Adipocyte (in vitro differentiated cells): ENCODE measurements at regions not wholly inside any gene's neighbourhood (a gene's known extent, or its start where the extent isn't known, plus 50 kb on each side); places are given as distances from the start of the nearest gene placed in this dataset.
"Not testable (repeated sequence)": the region's sequence is repeated elsewhere in the genome, so short reads cannot be mapped to it uniquely, and the experiment has no call there.

Experiments
- DNase-seq: peaks from one replicate; pipeline ENCODE4 v3.0.0-alpha.2; 2015; ENCODE audit warnings: low read depth
- H3K27me3 ChIP-seq: replicated peaks from 2 replicates; pipeline ENCODE4 v1.7.0; 2013; ENCODE audit warnings: mild to moderate bottlenecking, low read length, moderate library complexity; ENCODE audit not compliant: control insufficient read depth, insufficient read depth
- H3K36me3 ChIP-seq: 2 replicates; pipeline ENCODE4 v1.7.0; 2013; ENCODE audit warnings: low read length, mild to moderate bottlenecking, moderate library complexity; ENCODE audit not compliant: control insufficient read depth, insufficient read depth, severe bottlenecking
- H3K4me1 ChIP-seq: 2 replicates; pipeline ENCODE4 v1.7.0; 2013; ENCODE audit warnings: mild to moderate bottlenecking, low read length, moderate library complexity; ENCODE audit not compliant: control insufficient read depth, insufficient read depth
- H3K4me3 ChIP-seq: 2 replicates; pipeline ENCODE4 v1.7.0; 2013; ENCODE audit warnings: mild to moderate bottlenecking, low read length, moderate library complexity
- H3K9ac ChIP-seq: 2 replicates; pipeline ENCODE4 v1.7.0; 2013; ENCODE audit warnings: mild to moderate bottlenecking, low read length, moderate library complexity
- H3K9me3 ChIP-seq: 2 replicates; pipeline ENCODE4 v1.7.0; 2013; ENCODE audit warnings: mild to moderate bottlenecking, low read length, moderate library complexity; ENCODE audit not compliant: control insufficient read depth

DNA sequence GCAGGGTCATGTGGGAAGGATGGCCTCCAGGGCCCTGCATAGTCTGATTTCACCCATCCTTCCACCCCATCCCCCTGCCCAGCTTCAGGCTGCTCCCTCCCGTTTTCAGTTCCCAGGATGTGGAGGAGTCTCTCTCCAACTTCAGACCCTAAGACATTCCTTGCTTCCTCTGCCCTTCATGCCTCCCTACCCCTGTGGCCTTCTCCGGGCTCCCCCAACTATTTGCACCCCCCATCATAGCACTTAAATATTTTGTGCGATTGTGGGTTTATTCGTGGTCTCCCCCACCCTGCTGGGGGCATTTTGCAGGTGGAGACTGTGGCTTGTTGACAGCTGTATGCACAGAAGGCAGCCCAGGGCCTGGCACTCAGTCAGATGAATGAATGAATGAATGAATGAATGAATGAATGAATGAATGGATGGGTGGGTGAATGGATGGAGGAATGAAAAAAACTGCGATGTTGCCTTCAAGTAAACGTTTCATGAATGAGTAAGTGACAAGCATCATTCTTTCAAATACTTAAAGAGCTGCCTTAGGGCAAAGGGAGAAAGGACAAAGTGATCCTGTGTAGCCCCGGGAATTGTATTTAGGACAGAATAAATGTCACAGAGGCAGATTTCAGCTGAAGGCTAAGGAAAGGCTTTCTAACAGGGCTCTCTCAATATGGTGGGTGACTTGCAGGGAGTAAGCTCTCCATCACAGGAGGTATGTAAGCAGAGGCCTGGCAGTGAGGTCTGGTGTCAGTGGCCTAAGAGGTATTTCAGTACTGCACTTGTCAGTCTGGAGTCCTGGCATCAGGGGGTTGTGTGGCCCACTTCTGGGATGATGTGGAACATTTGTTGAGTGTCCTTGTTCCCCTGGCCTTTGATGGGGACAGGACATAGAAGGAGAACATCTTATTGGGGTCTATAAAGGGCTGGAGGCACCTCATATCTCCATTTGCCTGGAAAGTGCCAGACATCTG lies 156.4 kb downstream of the PTPRU start:
- DNase-seq = no peak
- no peaks in the 10 kb centered on the region for H3K36me3 ChIP-seq
- peaks cover 9% of the 10 kb centered on the region for H3K4me1 ChIP-seq
- peaks cover 3% of the 10 kb centered on the region for H3K27me3 ChIP-seq
- H3K4me3 ChIP-seq = no peak overlapping the region
- H3K9me3 ChIP-seq = no peaks in the 10 kb centered on the region
- no peak overlapping the region for H3K9ac ChIP-seq

DNA sequence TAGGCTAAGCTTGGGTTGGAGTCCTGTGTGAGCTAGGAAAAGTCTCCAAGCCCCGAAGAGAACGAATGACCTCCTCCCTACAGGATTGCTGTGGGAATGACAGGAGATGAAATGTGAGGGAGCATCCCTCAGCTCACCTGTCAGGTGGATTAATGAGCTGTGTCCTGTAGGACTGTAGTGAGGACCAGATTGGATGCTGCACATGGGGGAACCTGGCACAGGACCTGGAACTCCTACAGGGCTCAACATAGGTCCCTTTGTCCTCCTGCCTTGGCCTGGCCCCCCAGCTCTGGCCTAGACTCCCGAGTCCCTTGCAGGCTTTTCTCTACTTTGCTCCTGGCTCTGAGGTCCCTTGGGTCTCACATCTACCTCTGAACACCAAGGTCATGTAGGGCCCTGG lies 155.7 kb downstream of the PTPRU start:
- Histone ChIP-seq H3K27me3 (peaks cover 3% of the 10 kb centered on the region), H3K4me1 (peaks cover 9% of the 10 kb centered on the region), H3K36me3 (no peaks in the 10 kb centered on the region), H3K9ac (no peak overlapping the region), H3K4me3 (no peak overlapping the region), H3K9me3 (no peaks in the 10 kb centered on the region)
- DNase-seq = no peak

DNA sequence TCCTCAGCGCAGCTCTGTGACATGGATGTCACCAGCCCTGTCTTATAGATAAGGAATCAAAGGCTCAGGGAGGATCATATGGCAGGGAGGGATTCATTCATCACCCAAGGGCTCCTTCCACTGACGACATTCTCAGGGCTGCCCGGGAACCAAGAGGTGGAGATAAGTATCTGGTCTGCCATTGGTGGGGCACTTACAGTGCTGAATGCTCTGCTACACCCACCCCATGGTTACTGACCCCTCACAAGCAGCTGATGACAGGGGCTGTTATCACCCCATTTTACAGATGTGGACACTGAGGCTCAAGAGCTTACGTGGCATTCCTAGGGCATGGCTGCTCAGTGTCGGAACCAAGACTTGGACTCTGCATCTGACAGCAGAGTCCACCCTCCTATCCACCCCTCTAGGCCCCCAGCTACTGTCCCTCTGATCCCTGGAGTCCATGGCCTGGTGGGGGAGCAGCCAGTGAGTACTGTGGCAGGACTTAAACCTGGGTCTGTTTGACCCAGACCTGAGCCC lies 155.1 kb downstream of the PTPRU start:
- no peak overlapping the region for H3K9ac ChIP-seq

DNA sequence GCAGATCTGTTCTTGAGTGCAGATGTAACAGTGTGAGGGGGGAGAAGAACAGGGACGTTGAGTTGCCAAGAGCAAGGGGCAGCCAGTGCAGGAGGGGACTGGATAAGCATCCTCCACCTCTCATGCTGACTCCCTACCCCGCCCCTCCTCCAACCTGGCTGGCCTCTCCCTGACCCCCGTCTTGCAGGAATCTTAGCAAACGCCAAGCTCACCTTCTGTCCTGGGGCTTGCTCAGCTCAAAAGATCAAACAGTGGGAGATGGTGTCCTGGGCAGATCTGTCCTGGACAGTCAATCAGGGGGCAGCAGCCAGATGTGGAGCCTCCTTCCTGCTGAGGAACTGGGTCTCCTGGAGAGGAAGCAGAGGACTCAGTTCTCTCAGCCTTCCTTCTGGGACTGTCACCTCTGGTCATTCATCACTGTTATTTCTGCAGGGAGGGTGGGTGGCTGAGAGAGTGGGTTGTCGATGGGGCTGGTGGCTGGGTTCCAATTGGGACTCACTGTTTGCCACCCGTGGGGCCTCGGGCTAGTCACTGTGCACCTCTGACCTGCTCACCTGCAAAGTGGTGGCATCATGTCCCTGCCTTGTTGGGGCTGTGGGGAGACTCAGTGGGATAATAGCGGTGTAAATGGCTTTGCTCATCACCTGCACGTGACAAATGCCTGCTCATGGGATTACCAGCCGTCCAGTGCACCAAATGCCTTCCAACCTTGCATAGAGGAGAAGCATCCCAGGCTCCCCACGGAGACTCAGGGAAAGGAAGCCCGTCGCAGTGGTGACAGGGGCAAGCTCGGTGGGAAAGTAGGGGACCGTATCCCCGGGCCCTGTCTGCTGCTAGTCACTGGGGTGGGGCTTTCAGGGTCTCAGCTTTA lies 154.4 kb downstream of the PTPRU start:
- H3K9me3 ChIP-seq = no peaks in the 10 kb centered on the region
- H3K36me3 ChIP-seq = no peaks in the 10 kb centered on the region
- no peak overlapping the region for H3K4me3 ChIP-seq
- H3K4me1 ChIP-seq = peaks cover 5% of the 10 kb centered on the region
- DNase-seq = no peak
- no peak overlapping the region for H3K9ac ChIP-seq
- H3K27me3 ChIP-seq = peaks cover 3% of the 10 kb centered on the region

More for the DNA sequence above, 155.1 kb downstream of the PTPRU start:
- DNase-seq = no peak
- H3K36me3 ChIP-seq = no peaks in the 10 kb centered on the region
- peaks cover 3% of the 10 kb centered on the region for H3K27me3 ChIP-seq
- H3K4me1 ChIP-seq = peaks cover 9% of the 10 kb centered on the region
- no peaks in the 10 kb centered on the region for H3K9me3 ChIP-seq
- H3K4me3 ChIP-seq = no peak overlapping the region

DNA sequence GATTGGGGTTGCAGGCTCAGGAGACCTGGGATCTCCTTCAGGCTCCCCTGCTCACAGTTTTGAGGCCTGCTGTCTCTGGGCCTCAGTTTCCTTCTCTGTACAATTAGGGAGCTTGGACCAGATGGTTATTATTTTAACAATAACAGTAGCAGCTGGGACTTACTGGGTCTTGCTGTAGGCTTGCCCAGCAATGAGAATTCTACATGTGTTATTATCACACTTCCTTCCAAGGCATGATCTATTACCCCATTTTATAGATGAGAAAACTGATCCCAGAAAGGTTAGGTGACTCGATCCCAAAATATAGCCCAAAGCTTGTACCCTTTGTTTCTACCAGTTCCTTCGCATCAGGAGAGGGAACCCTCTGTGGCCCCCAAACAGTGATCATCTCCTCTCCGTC lies 153.8 kb downstream of the PTPRU start:
- Histone ChIP-seq H3K27me3 (peaks cover 3% of the 10 kb centered on the region), H3K9me3 (no peaks in the 10 kb centered on the region), H3K36me3 (no peaks in the 10 kb centered on the region), H3K9ac (no peak overlapping the region), H3K4me1 (no peaks in the 10 kb centered on the region), H3K4me3 (no peak overlapping the region)
- DNase-seq = no peak

DNA sequence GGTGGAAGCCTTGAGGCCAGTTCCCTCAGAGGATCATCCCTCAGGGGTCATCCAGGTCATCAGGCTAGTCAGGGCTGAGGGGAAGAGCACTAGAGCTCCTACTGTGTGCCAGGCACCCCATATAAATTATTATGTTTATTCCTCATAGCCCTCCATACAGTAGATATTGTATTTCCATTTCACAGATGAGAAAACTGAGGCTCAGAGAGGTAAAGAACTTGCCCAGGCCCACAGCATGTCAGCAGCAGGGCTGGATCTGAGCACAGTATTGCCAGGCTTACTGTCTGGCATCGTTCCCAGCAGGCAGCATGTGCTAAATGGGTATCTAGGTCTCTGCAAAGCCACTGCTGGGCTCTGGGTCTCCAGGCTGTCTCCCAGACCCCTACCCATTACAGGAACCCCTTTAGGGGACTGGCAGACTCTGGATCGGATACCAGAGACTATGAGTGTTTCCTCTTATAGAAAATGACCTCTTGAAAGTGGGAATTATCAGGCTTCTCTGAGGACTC lies 153.3 kb downstream of the PTPRU start:
- H3K9ac ChIP-seq = no peak overlapping the region
- H3K36me3 ChIP-seq = no peaks in the 10 kb centered on the region
- no peak for DNase-seq
- no peaks in the 10 kb centered on the region for H3K9me3 ChIP-seq
- H3K27me3 ChIP-seq = peaks cover 3% of the 10 kb centered on the region
- no peak overlapping the region for H3K4me3 ChIP-seq
- H3K4me1 ChIP-seq = no peaks in the 10 kb centered on the region

DNA sequence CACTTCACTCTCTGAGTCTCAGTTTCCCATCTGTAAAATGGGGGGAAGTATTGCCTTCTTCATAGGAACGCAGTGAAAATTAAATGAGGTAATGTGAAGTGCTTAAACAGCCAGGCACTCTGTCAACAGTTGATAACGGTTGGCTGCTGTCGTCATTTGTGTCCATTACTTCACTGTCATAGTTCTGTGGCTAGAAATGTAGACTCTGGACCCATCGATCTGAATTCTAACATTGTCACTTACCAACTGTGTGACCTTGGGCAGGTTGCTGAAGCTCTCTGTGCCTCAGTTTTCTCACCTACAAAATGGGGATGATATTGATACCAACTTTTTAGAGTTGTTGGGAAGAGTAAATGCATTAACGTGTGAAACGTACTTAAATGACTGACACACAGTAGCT lies 152.6 kb downstream of the PTPRU start:
- H3K4me1 ChIP-seq = peaks cover 1% of the 10 kb centered on the region
- no peaks in the 10 kb centered on the region for H3K36me3 ChIP-seq
- H3K27me3 ChIP-seq = peaks cover 3% of the 10 kb centered on the region
- H3K4me3 ChIP-seq = no peak overlapping the region
- no peaks in the 10 kb centered on the region for H3K9me3 ChIP-seq
- DNase-seq = no peak
- H3K9ac ChIP-seq = no peak overlapping the region

DNA sequence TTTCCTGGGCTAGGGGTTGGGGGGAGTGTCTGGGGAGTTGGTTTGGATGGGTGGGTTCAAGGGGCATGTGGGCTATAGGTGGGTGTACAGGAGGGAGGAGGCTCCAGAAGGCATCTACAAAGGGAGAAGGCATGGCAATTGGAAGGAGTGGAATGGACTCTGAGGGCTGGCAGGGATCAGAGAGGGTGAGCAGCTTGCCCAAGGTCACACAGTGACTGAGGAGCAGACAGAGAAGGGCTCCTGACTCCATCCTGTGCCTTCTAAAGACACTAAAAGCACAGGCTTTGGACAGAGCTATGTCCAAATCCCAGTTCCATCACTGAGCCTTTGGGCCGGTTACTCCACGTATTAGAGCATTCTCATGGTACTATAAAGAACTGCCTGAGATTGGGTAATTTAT lies 151.8 kb downstream of the PTPRU start:
- DNase-seq = no peak
- no peaks in the 10 kb centered on the region for H3K36me3 ChIP-seq
- H3K4me1 ChIP-seq = peaks cover 8% of the 10 kb centered on the region
- no peak overlapping the region for H3K4me3 ChIP-seq
- H3K27me3 ChIP-seq = peaks cover 3% of the 10 kb centered on the region
- no peak overlapping the region for H3K9ac ChIP-seq
- H3K9me3 ChIP-seq = no peaks in the 10 kb centered on the region

DNA sequence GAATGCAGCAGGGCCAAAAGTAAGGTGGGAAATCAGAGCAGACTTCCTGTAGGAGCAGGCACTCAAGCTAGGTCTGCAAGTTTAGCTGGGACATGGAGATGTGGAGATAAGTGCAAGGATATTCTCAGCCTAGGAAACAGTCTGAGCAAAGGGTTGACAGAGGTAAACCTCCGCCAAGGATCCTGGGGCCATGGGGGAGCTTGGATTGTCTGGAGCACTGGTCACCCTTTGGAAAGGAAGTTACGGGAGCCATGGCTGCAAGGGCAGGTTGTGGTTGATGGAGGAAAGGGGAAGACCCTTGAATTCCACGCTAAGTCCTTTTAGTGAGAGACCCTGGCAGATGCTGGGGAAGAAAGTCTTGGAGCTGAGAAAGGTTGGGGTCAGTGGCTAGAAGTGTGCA lies 150.9 kb downstream of the PTPRU start:
- Histone ChIP-seq H3K9ac (no peak overlapping the region), H3K4me3 (no peak overlapping the region), H3K36me3 (no peaks in the 10 kb centered on the region), H3K4me1 (peaks cover 10% of the 10 kb centered on the region), H3K27me3 (no peaks in the 10 kb centered on the region), H3K9me3 (no peaks in the 10 kb centered on the region)
- DNase-seq = no peak

DNA sequence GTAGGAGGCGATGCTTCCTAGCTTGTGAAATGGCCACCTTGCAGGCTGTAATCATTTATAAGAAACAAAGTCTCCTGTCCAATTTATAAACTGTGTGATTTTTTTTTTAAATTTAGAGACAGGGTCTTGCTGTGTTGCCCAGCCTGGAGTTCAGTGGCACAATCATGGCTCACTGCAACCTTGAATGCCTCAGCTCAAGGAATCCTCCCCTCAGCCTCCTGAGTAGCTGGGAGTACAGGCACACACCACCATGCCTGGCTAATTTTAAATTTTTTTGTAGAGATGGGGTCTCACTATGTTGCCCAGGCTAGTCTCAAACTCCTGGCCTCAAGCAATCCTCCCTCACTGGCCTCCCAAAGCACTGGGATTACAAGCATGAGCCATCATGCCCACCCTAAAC lies 150.1 kb downstream of the PTPRU start:
- not testable (repeated sequence) for H3K36me3 ChIP-seq, H3K27me3 ChIP-seq, H3K4me1 ChIP-seq, DNase-seq, H3K4me3 ChIP-seq, H3K9me3 ChIP-seq, H3K9ac ChIP-seq

DNA sequence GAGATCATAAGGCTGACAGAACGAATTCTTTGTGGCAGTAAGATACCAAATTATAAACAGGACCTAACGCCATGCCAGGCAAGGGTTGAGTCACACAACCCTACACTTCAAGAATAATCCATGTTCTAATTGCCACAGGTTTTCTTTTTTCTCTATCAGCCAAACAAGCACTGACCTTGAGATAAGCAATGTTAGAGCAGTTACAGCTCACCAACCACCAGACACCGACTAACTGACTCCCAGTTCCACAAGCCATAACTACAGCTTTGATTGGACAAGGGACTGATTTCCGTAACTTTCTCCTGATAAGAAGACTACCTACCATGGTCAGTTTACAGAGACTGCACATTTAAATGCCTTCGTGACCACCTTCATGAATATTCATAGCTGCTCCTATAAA lies 149.6 kb downstream of the PTPRU start:
- Histone ChIP-seq H3K36me3 (no peaks in the 10 kb centered on the region), H3K9ac (no peak overlapping the region), H3K4me3 (no peak overlapping the region), H3K9me3 (no peaks in the 10 kb centered on the region), H3K4me1 (peaks cover 10% of the 10 kb centered on the region), H3K27me3 (no peaks in the 10 kb centered on the region)
- no peak for DNase-seq
